HG02642 (cell line): ENCODE measurements at regions not wholly inside any gene's neighbourhood (a gene's known extent, or its start where the extent isn't known, plus 50 kb on each side); places are given as distances from the start of the nearest gene placed in this dataset.

Experiments
- ATAC-seq: cut with Tn5 transposase; IDR thresholded peaks from one replicate; pipeline ENCODE4 v1.9.1; 2021; ENCODE audit warnings: mild to moderate bottlenecking; ENCODE audit not compliant: unreplicated experiment, poor library complexity

DNA sequence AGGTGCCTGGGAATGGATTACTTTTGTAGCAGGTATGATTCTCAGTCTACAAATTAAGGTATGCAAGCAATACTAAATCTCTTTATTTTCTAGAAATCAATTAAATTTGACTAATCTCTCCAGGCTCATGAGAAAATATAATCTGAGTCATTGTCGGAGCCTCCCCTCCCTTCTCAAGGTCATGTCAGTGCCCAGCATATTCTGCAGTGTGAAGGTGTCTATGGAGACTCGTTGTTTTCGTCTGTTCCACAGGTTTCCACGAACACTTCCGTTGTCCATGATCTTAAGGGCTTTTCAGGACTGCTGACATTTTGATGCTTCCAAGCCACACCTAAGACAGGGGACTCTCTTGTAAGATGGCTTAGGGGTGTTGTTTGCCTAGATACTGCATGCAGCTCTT lies 56.6 kb upstream of the SCOC start:
- no peak for ATAC-seq

DNA sequence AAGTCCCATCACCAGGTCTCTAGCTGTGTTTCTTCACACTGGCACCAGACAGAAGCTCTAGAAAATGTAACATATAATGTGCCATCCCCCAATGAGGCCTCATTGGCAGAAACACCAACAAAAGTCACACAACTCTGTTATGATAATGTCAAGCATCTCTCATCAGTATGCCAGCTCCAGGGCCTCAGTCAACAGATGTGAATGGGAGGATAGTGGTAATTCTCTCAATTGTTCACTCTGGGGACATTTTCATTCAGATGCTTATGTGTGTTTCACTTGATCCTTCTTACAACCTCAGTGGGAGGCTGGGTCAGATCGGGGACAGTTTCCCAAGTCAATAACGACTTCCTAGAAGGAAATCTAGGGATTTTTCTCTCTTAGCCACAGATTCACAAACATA lies 57.5 kb upstream of the SCOC start:
- no peak for ATAC-seq

DNA sequence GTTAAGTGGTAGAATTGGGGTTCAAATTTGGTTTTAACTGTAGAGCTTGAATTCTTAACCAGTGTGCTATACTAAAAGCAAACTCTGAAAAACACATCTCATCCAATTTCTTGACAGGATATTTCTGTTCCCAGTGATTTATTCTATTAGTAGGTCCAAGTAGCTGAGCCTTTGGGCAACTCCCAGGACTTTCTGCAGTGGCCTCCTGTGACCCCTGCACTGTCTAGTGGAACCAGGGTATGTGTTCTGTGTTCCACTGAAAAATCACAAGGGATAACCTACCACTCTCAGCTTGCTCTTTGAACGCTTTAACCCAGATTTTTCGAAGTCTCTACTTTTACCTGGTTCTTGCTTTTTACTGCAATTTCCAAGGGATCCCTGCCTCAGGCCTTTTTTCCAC lies 58.0 kb upstream of the SCOC start:
- ATAC-seq: no peak

DNA sequence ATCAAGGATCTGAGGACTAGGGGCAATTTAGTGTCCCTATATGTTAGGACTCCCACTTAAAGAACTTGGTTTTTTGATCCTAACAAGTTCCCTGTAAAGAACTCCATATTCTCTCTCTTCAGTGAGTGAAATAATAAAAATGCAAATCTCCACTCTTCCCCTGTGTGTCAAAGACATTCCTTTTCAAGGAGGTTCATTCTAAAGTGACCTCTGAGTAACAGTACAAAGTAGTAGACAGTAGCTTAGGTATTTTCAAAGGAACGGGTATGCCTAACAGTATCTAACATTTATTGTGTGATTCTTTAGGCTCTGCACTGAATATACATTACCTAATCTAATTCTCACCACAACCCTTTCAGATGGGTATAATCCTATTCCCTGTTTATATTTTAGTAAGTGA lies 58.4 kb upstream of the SCOC start:
- ATAC-seq: no peak

DNA sequence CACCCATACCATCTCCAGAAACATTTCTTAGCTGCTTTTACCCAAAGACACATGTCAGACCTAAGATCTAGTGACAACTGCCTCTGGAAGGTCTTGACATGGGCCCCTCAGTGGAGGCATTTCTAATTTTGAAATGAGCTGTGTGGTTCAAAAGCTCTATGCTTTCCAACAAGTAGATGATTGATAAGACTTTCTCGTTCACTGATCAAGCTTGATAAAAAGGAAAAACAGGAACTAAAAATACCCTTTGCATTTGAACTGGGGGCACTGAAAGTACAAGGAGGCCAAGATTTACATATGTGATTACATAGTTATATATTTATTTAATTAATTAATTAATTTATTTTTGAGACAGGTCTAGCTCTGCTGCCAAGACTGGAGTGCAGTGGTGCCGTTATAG lies 61.3 kb upstream of the SCOC start:
- no peak for ATAC-seq

DNA sequence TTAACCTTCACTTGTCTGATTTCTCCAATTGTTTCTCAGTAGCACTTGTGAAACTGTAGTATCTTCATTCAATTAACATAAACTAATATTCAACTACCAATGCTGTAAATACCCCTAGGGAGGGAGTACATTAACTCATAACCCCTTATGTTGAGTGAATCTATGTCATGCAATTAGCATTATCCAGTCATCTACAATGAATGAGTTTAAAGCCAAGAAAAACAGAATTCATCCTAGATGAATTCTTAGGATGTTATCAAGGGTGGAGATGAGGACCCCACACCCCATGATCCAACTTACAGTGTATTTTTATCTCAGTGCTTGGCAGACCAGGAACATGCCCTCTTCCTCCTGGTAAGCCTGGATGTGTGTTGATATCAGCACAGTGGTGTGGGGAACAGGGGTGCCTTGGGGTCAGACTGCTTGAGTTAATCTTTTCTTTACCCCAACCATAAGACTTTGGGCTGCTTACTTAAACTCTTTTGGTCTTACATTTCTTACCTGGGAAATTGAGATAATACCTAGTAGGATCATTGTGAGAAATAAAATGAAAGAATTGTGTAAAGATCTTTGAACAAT lies 62.1 kb upstream of the SCOC start:
- ATAC-seq: no peak

DNA sequence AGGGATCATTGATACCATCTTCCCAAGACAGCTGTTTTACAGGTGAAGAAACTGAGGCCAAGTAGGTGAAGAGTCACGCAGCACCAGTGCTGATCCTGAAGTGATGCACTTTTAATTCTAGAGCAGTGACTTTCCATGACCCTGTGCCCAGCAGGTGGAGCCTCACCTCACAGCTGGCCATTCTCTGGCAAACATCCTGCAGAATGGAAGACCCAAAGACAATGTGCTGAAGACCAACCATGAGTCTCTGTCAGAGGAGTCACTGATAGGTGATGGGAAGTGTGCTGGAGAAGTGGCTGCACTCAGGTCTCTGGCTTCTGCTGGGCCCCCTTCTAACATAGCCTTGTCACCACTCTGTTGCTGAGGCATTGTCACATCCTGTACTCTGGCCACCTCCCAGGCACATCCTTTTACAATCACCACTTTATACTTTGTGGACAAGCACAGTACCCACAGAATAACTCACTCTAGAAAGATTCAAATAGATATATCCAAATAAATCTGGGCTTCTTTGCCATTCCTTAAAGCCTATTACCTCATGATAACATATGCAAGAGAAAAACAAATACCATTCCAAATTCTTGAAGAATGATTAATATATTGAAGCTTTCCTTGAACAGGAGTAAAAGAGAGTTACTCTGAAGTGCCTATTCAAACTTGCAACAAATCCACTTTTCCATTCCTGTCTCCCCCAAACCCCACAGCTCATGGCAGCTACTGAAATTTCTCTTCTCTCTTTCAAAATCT lies 64.1 kb upstream of the SCOC start:
- no peak for ATAC-seq

DNA sequence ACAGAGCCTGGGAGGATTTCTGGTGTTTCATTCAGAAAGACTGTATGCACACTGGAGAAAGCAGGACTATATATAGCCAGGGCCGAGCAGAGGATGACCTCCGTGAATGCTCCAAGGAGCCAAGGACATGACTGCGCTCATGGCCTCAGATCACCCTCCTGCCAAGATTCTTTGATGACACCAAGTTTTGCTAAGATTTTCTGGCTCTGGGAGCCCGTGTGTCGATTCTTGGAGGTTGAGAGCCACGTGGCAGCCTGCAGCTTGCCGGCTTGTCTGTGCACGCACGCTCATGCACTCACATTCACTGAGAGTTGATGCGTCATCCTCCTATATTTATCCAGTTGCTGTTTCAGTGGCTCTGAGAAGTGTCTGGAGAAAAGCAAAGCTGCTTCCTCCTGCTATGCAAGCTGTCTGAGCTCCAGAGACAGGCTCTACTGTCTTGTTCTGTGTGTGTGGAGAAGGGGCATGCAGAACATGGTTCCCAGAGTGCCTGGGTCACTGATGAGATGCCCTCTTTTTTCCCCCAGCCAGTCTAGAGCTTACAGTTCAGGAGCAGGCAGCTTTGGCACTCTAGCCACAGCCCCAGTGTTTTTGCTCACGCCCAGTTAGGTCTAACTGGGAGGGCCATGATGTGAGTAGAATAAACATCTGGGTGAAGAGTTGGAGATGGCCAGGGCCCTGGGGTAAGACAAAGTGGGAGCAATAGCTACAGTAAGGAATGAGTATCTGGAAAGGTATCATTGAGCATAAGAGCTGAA lies 64.9 kb upstream of the SCOC start:
- ATAC-seq: no peak

DNA sequence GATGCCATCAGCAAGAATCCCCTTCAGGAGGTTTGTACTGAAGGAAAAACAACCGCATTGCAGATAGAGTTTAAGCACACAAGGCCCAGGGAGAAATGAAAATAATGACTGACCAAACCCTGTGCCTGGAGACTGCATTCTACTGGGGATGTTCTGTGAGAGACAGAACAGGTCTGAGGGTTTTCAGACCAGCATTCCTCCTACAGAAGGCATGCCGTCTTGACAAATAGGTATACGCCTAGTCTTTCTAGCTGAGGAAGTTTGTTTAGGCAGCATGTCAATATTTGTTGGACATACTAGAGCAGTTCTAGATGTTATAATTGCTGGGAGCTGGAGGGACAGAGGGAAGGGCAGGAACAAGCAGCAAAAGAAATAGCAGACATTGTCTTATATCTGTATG lies 68.4 kb upstream of the SCOC start:
- no peak for ATAC-seq

DNA sequence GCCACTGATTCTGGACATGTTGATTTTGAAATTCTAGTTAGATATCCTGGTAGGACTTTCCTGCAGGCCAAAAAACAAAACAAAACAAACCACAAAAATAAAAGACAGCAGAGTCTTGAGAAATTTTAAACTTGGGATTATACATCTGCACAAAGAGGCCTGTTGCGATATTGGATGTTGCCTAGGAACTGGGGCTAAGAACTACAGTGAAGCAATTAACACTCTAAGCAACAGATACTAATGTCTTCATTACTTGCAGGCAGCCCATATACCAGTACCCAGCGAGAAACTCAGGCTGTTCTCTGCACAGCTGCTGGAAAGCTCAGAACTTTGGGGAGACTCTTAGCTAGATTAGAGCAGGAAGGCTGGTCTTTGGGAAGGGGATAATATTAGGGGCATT lies 69.1 kb upstream of the SCOC start:
- ATAC-seq: no peak

DNA sequence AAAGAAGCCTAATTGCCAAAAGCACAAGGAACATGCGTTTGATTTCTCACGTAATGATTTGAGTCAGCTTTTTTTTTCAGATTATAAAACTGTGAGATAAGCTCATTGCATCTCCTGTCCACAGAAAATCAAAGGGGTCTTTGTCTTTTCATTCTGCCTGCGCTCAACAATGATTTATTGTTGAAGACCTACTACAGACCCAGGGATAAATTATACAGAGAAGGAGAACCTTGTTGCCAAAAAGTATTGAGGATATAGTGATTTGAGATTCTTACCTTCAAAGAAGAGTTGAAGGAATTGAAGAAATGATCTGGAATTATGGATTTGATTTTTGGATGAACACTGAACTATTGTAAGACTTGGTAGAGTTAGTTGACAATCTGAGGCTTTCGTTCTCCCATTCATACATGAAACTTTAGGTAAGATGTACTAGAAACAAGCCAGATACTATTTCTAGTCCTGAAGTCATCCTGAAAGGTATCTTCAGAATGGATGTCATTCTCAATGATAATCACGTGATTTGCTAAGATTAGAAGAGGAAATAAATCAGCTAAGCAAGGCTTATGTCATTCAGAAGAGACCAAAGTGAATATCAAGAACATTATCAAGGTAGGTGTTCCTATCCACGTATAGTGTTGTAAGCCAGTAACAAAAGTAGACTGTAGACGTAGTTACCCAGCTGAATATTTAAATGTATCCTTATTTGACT lies 71.1 kb upstream of the SCOC start:
- no peak for ATAC-seq

DNA sequence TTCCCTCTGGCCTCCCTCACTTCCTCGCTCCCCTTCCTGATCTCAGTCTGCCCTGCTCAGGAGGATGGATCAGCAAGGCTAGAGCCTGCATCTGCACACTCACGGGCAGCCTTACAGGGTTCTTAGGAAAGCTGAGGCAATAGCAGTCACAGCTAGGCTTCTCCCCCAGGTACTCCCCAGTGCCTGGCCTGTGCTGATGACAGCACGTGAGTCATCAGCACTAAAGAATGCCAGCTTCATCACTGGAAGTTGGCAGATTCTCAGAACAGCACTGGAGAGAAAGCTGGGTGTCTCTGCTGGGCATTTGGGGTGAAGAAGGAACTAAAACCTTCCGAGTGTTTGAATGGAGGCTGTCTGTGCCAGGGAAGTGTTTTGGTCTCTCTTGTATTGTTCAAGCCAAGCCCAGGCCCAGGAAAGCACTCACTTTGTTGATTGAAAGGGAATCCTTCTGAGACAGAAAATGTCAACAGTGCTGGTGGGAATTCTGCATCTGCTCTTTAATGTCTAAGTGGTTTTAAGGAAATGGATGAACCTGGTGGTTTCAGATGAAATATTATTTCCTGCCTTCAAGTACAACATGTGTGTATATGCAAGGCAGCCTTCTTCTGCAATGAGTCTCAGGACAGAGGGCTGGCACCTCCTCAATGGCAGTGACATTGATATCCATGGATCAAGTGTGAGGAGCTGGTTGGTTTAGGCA lies 73.0 kb upstream of the SCOC start:
- no peak for ATAC-seq

DNA sequence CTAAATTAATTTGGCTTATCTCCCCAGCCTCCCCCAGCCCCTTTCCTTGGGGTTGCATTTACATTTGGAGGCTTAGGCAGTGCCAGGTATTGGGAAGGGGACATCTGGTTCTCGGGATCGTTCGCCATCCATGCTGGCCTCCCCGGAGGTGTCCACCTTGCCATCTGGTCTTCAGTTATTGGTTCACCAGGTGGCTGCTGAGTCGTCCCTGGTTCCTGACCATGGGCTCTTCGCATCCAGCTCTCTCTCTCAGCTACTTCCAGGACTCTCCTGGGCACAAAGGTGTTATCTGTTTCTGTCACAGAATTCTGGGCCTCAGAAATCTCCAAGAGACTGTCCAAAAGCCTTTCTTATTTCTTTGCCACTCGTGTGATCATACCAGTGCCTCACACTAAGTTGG lies 75.4 kb upstream of the SCOC start:
- ATAC-seq: no peak

DNA sequence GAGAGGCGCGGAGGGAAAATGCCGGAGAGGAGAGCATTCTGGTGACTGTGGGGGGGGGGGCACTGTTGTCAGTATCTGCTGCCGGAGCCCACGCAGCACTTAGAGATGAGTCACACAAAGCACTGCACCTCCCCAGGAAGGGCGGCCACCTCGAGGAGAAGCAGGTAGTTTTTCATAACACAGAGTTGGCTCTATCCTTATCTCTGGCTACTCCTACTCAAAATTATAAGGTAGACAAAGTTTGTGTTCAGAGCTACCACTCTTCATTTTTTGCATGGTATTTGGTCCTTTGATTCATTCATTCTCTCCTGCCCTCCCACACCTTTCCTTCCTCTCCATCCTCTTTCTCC lies 76.2 kb upstream of the SCOC start:
- no peak for ATAC-seq

DNA sequence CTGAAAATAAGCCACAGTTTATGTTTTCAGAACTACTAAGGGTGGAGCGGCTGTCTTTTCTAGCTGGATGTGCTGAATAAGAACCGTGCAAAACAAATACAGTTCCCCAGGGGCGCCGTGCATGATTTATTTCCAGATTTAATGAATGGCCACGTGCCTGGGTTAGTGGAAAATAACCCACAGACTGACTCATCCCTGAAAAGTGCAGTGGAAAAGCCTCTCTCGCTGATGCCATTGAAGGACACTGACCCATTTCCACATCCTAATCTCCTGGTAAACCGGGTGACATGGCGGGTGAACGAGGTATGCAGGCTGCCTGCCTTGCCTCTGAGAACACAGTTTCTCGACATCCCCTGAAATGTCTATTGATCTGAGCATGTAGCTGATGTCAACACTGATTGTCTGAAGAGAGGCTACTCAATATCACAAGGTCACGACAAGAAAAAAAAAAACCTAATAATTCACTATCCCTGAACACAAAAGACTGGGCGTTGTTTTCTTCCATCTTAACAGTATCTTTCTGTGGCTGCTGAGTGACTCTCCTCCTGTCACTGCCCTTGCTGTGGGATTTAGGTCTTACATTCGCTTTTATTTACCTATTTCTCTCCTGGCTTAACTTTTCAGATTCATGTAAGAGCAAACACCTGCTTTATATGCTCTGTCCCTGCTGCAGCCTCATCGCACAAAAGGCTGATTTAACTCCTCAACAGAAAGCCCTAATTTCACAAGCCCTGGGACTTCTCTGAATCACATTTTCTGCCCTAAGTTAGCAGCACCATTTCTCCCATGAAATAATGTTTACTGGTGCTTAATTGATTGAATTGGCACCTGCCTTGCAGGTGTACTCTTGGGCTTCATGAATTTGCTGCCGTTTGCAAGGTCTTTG lies 76.9 kb upstream of the SCOC start:
- ATAC-seq: no peak

DNA sequence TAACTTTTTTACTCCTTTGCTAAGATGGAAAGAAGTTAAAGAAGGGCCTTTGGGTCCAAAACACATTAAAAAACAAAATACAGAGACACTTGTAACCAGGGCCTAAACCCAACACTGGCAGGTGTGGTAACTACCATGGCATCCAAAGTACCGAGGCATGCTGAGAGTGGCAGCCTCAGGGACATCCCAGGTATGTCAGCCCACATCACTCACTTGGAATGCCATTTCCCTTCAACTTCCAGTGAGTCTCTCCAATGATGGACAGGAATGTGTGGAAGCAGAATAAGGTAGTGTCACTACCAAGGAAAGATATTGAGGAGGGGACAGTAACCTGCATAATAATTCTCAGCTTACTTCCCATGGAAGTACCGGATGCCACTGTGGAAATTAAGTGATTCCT lies 79.5 kb upstream of the SCOC start:
- no peak for ATAC-seq

DNA sequence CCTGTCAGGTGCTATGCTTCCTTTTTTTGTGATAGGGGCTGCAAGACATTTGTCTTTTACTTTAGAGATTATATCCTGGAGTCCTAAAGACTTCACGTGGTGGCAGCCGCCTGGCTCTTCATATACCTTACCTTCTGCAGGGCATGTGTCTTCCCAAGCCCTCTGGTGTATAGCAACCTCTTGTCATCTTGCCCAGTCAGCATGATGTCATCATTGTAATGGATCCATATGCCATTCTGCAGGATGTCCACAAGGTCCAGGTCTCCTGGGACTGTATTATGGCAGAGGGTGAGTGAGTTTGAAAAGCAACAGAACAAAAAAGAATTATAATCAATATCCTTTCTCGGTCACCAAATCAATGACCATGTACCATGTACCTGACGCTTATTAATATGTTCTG lies 82.2 kb upstream of the SCOC start:
- ATAC-seq: no peak

DNA sequence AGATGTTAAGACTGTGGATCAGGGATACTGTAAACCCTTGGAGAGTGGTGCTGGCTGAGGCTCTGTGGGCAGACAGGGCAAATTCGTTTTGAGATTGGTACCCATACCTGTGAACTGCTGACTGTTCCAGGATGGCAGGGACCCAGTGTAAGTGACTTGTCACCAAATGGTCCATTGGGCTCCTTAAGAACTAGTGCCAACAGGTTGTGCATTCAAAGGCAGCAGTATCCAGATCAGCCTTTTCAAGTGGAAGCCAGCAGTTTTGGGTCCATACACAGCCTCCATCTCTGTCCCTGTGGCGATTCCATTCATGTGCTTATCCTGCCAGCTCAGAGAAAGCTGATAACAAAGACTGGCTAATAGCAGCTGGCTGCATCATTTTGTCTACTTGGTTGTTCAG lies 84.0 kb upstream of the SCOC start:
- ATAC-seq: no peak

DNA sequence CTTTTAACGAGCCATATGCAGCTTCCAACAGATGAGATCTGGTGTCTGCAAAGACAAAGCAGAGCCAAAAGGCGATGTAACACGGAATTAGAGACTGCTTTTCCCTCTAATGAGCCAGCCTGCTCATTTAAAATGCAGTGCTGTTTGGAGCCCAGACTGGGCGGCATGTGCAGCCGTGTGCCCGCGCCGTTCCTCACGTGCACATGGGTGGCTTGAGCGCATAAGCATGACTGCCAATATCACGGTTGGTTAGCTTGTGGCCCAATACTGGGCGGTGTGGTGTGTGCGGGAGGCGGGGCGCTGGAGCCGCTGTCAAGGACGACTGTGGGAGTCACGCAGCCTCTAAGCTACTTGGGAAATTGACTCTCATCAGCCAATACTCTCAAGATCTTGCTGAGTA lies 87.0 kb upstream of the SCOC start:
- ATAC-seq: no peak

DNA sequence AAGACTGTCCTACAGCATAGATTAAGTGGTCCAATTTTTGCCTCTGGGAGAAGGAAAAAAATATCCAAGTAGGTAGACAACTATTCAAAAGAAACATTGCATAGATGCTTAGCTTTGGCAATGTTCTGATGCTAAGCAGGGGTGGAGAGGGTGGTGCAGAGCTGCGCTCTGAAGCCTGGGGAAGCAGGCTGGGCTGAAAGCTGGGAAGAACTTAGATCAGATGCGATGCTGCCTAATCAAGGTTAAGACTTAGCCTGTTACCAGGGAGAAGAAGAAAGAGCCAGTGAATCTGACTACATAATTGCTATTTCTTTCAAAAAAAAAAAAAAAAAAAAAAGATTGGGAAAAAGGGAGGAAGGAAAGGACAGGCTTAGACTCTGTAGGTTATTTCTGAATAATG lies 89.0 kb upstream of the SCOC start:
- ATAC-seq: no peak
